ENCODE measurements at regions not wholly inside any gene's neighbourhood (a gene's known extent, or its start where the extent isn't known, plus 50 kb on each side); places are given as distances from the start of the nearest gene placed in this dataset.

- Histone ChIP-seq H3K9me3 (no peaks in the 10 kb centered on the region), H3K36me3 (no peaks in the 10 kb centered on the region), H3K4me3 (no peak overlapping the region), H3K27me3 (peaks cover 0 to 5% of the 10 kb centered on the region in 2 donors), H3K27ac (no peak overlapping the region), H3K4me1 (peaks cover 0 to 10% (median 0%) of the 10 kb centered on the region in 4 donors)
- WGBS, 2 donors, result 61 to 63% methylated on average over 10 of the region's 10 CpGs
- TF ChIP-seq POLR2A (IDR thresholded peaks at IDR 0.05) (no peak), CTCF (IDR thresholded peaks at IDR 0.05) (no peak), EP300 (IDR thresholded peaks at IDR 0.05) (no peak)
- DNase-seq (ENCODE audit: low spot score in 2 of 2), result no peak
Observed at GRCh38 chr4:54541426-54542118, 116.2 kb upstream of the KIT start.

- no peak for DNase-seq (ENCODE audit: low spot score in 2 of 2)
- H3K27ac ChIP-seq, result no peak overlapping the region
- peaks cover 0 to 10% (median 0%) of the 10 kb centered on the region in 4 donors for H3K4me1 ChIP-seq
- TF ChIP-seq CTCF (IDR thresholded peaks at IDR 0.05), result no peak
- no peak for TF ChIP-seq POLR2A (IDR thresholded peaks at IDR 0.05)
- no peak for TF ChIP-seq EP300 (IDR thresholded peaks at IDR 0.05)
- H3K36me3 ChIP-seq, result no peaks in the 10 kb centered on the region
- H3K27me3 ChIP-seq, result peaks cover 0 to 5% of the 10 kb centered on the region in 2 donors
- no peak overlapping the region for H3K4me3 ChIP-seq
- H3K9me3 ChIP-seq, result no peaks in the 10 kb centered on the region
- 54 to 70% methylated on average over 2 of the region's 2 CpGs for WGBS, 2 donors
Observed at GRCh38 chr4:54542119-54542438, 115.7 kb upstream of the KIT start.

- no peak for TF ChIP-seq EP300 (IDR thresholded peaks at IDR 0.05)
- 71 to 72% methylated on average over 6 of the region's 6 CpGs for WGBS, 2 donors
- H3K9me3 ChIP-seq, result no peaks in the 10 kb centered on the region
- DNase-seq (ENCODE audit: low spot score in 2 of 2), result no peak
- H3K36me3 ChIP-seq, result no peaks in the 10 kb centered on the region
- no peak overlapping the region for H3K27ac ChIP-seq
- H3K27me3 ChIP-seq, result peaks cover 0 to 5% of the 10 kb centered on the region in 2 donors
- H3K4me1 ChIP-seq, result peaks cover 0 to 10% (median 0%) of the 10 kb centered on the region in 4 donors
- H3K4me3 ChIP-seq, result no peak overlapping the region
Observed at GRCh38 chr4:54542540-54543041, 115.2 kb upstream of the KIT start.

GRCh38 chr4:54543088-54543795 is 114.5 kb upstream of the KIT start:
- Histone ChIP-seq H3K4me1 (peaks cover 0 to 10% (median 0%) of the 10 kb centered on the region in 4 donors), H3K27me3 (peaks cover 0 to 5% of the 10 kb centered on the region in 2 donors), H3K36me3 (no peaks in the 10 kb centered on the region), H3K4me3 (no peak overlapping the region), H3K27ac (no peak overlapping the region), H3K9me3 (no peaks in the 10 kb centered on the region)
- WGBS, 2 donors, result 57 to 60% methylated on average over 3 of the region's 3 CpGs
- DNase-seq (ENCODE audit: low spot score in 2 of 2), result no peak
- TF ChIP-seq POLR2A (IDR thresholded peaks at IDR 0.05), result no peak
- TF ChIP-seq EP300 (IDR thresholded peaks at IDR 0.05), result no peak
- no peak for TF ChIP-seq CTCF (IDR thresholded peaks at IDR 0.05)

GRCh38 chr4:54545663-54546424 is 111.9 kb upstream of the KIT start:
- WGBS, 2 donors, result 93 to 95% methylated on average over 4 of the region's 4 CpGs
- DNase-seq (ENCODE audit: low spot score in 2 of 2), result peak in 1 of 2 donors; percentile 22
- TF ChIP-seq CTCF (IDR thresholded peaks at IDR 0.05), result no peak
- TF ChIP-seq EP300 (IDR thresholded peaks at IDR 0.05), result peak in 1 of 2 donors; percentile 12

More at GRCh38 chr4:54545663-54546424, 111.9 kb upstream of the KIT start:
- Histone ChIP-seq H3K27me3 (peaks cover 0 to 5% of the 10 kb centered on the region in 2 donors), H3K9me3 (no peaks in the 10 kb centered on the region), H3K27ac (no peak overlapping the region), H3K4me1 (no peaks in the 10 kb centered on the region), H3K4me3 (no peak overlapping the region), H3K36me3 (no peaks in the 10 kb centered on the region)

Measured in tibial nerve (tissue), 4 donors.